Stimulated activated CD4-positive, alpha-beta T cell treated with anti-CD3 and anti-CD28 coated beads, Interleukin-2, amount 100 ng/mL, for 48 hours (primary cell): ENCODE measurements at regions not wholly inside any gene's neighbourhood (a gene's known extent, or its start where the extent isn't known, plus 50 kb on each side); places are given as distances from the start of the nearest gene placed in this dataset.

ENCODE experiments used
- DNase-seq, 2 donors: peaks; one replicate each; pipeline ENCODE4 v3.0.0-alpha.2; 2020

GRCh38 chr10:108822026-108822425 is 1101.3 kb downstream of the XPNPEP1 start:
- DNase-seq = no peak

- DNase-seq = no peak
Observed at GRCh38 chr10:108819302-108819701, 1104.0 kb downstream of the XPNPEP1 start.

DNA sequence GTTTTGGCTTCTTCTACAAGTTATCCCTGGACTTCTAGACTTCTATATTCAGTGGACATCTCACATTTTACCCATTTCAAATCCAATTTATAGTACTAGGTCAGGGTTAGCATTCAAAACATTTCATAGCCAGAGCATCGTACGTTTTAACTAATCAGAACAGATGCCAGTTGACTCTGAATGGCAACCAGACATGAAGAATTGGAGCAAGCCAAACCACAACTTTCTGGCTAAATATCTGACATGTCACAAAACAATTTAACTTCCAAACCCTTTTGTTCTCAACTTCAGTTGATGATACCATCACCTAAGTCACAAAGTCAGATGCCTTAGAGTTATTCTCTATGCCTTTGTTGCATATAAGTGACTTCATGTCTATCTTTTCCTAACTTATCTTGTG is 1105.7 kb downstream of the XPNPEP1 start:
- DNase-seq = no peak

- DNase-seq = no peak
Observed at GRCh38 chr10:108817135-108817534, 1106.2 kb downstream of the XPNPEP1 start.

GRCh38 chr10:108812906-108813305 is 1110.4 kb downstream of the XPNPEP1 start:
- no peak for DNase-seq

DNA sequence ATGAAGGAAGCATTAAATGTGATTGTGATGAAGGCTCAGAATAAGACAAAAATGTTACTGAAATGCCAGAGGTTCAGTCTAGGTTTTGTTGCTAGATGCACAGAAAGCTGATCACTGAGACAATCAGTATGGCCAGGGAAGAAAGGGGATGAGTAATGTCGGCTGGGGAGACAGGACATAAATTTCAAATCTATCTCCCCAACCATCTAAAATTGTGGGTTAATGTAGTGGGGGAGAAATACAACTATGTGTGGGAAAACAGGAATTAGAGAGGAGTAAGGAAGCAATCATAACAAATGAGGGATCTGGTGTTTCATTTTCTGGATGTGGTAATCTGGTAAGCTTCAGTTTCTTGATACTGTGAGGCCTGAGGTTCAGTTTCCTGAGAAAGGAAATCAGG is 1111.0 kb downstream of the XPNPEP1 start:
- DNase-seq = no peak

DNA sequence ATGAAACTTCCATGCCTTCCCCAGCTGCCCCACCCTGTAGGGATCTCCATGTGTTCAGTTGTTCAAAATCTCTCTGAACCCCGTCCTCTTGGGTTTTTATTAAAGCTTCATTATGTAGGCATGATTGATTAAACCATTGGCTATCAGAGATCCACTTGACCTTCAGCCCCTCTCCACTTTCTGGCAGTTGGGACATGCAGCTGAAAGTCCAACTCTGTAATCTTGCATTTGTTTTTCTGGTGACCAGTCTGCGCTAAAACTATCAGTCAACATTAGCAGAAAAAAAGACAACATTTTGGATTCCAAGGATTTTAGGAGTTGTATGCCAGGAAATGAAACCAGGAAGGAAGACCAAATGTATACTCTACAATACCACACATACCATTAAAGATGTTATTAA is 1115.1 kb downstream of the XPNPEP1 start:
- no peak for DNase-seq

GRCh38 chr10:108801775-108802517 is 1121.4 kb downstream of the XPNPEP1 start:
- no peak for DNase-seq

- no peak for DNase-seq
Observed at GRCh38 chr10:108801220-108801619, 1122.1 kb downstream of the XPNPEP1 start.

- no peak for DNase-seq
Observed at GRCh38 chr10:108797573-108797972, 1125.7 kb downstream of the XPNPEP1 start.

DNA sequence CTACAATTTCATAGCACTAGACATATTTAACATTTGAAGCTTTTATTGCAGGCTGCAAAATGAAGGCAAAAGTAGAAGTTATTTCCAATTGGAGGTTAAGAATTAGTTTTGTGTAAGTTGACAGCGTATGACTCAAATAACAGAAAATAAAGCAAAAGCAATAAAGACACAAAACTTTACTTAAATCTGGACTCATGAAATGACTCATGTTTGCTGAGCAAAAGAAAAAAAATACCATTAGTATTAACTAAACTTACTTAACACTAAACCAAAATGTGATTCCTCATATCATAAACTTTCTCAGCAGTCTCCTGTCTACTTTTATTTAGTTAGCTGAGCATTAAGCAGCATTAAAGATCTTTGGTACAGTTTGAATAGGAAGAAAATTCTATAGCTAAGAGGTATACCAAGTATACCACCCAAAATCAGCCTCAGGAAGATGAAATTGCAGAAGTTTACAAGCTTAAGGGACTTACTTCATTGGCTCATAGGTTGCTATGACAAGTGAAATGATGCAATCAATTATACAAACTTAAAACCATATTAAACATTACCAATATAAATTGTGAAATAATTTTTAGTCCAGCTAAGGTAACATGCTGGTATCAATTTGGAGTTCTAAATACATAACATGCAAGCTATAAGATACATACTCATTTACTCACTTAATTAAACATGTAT is 1131.4 kb downstream of the XPNPEP1 start:
- DNase-seq = no peak

DNA sequence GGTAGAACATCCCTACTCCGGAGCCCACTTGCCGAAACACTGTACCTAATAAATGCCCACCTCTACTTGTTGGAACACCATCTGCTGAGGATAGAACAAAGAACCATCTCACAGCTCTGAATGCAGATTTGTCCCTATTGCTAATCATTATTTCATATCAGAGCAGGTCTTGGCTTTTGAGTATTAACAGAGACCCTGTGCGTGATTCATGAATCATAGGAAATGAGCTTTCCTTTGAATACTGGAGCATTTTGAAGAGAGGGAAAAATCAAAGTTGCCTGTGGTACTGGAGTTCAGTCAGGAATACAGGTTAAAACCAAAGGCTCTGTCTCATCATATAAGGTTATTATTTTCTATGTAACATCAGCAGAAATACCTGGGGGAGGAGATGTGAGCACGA is 1132.3 kb downstream of the XPNPEP1 start:
- DNase-seq = no peak

GRCh38 chr10:108789919-108790318 is 1133.4 kb downstream of the XPNPEP1 start:
- DNase-seq = no peak

DNA sequence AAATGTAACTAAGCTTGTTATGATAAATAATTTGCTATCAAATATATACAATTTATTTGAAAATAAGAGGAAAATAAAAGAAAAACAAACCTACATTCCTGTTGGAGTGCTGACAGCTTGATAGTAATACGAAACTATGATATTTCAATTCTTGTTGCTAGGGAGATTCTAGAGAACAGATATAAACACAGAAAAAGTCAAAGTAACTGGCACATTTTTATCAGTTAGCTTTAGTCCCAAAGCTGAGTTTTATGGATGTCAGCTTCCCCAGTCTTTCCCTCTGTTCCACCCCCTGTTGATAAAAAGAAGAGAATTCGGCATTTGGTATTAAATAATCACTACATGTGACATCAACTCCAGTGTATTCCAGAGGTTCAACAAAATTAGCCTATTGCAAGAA is 1134.0 kb downstream of the XPNPEP1 start:
- DNase-seq = no peak

GRCh38 chr10:108788891-108789290 is 1134.4 kb downstream of the XPNPEP1 start:
- no peak for DNase-seq

DNA sequence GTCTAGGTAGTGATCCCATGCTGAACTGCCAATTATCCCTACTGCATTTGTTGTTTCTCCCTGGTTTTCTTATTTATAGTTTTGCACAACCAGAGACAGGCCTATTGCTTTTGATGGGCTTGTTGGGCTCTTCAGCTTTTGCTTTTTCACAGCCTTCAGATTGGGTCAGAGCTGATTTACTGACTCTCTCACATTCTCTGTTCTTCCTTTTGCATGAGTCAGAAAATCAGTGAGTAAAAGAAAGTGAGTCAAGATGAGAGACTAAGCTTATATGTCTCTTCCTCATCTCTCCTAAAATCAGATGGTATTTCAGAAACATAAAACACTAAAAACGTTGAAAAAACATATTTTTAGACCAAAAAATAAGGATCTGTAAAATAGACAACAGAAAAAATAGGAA is 1135.4 kb downstream of the XPNPEP1 start:
- DNase-seq = no peak

- no peak for DNase-seq
Observed at GRCh38 chr10:108785011-108785410, 1138.3 kb downstream of the XPNPEP1 start.

DNA sequence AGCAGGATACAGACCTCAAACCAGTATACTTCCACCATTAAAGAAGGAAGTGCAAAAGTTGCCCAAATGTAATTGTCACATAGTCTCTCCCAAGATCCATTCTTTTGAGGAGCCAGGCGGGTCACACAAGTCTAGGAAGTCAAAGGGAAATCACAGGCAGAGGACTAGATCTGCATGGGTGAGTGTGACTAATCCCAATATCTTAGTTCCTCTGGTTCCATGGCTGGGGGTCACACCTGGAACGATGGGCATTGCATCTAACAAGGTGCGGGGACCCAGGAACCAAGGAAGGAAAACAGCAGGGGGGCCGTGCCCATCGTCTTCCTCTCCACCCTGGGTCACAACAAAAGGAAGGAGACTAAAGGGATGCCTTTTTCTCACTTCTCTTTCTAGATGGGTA is 1138.8 kb downstream of the XPNPEP1 start:
- DNase-seq = no peak

DNA sequence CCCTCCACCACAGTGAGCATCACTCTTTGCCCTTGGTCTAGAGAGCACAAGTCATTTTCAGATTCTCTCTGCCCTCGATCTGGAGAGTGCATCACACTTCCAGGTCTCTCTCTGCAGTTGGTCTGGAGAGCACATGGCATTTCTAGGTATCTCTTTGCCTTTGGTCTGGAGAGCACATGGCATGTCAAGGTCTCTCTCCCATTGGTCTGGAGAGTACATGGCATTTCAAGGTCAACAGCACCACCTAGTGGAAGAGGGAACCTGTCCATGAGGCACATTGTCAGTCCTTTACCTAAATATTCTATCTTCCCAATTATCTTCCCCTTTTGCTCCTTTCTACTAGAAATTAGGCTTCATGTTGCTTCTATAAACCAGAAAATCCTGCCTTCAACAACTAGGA is 1139.4 kb downstream of the XPNPEP1 start:
- DNase-seq = peak; percentile 0 to 10

DNA sequence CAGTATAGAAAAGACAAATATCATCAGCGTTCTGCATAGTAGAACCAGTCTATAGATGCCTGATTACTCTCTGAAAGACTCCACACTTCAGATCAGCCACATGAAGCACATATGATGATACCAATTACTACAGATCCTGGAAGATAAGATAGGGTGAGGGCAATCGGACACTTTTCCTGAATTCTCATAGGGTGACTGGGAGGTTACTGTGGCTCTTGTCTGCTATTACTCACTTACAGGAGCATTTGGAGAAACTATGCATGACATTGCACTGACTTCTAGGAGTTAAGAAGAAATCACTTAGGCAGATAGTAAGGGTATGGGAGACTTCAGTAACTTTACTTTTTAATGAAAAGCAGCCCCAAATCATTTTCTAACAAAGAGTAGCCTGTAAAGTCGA is 1140.9 kb downstream of the XPNPEP1 start:
- no peak for DNase-seq

DNA sequence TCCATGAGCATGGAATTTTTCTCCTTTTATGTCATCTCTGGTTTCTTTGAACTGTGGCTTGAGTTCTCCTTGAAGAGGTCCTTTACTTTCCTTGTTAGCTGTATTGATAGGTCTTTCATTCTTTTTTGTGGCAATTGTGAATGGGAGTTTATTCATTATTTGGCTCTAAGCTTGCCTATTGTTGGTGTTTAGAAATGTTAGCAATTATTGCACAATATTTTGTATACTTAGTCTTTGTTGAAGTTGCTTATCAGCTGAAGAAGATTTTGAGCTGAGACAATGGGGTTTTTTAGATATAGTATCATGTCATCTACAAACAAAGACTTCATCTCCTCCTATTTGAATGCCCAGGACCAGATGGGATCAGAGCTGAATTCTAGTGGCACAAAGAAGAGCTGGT is 1143.8 kb downstream of the XPNPEP1 start:
- DNase-seq = no peak

DNA sequence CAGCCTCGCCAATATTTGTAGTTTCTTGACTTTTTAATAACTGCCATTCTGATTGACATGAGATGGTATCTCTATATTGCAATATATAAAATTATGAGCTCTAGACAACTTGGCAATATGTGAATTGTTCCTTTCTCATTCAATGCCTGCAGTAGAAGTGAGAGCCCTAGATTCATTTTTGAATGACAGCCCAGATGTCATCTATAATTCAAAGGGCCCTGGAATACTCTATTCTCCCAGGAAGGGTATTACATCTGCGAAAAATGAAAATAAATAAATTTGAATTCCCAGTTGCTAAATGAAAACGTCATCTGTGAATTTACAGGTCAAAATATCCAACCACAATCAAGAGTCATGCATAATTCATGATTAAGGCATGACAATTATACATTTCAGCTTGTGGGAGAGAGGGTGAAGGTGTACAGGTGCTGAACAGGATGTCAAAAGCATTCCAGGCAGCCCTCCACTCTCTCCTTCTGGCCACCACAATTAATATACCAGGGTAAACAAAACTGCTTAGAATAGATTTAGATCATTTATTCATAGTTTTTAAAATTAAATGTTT is 1147.3 kb downstream of the XPNPEP1 start:
- DNase-seq = no peak

GRCh38 chr10:108771106-108771505 is 1152.2 kb downstream of the XPNPEP1 start:
- no peak for DNase-seq

- DNase-seq = no peak
Observed at GRCh38 chr10:108765794-108766193, 1157.5 kb downstream of the XPNPEP1 start.
